ENCODE measurements at regions not wholly inside any gene's neighbourhood (a gene's known extent, or its start where the extent isn't known, plus 50 kb on each side); places are given as distances from the start of the nearest gene placed in this dataset.

DNA sequence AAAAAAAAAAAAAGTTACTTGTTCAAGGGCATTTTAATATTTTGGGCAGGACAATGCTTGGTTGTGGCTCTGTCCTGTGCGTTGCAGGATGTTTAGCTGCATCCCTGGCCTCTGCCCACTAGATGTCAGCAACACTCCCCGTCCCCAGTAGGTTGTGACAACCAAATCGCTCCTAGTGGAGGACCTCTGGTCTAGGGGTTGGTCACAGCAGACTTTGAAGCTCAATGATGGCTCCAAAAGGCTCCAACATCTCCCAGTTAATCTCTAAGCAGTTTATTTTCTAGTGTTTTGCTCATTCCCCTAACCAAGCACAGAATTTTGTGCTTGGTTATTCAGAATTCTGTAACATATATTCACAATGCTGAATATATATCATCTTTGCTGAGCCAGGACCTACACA, 67.0 kb downstream of the CHRNA1 start:
- ChIA-PET CTCF (interaction anchor here (0.5 to 1.3 kb wide), 7 partner anchors 16 to 1950 kb away, joined by 3 to 4 read pairs (median 3); no protein-coding TSS in a partner anchor), POLR2A (no interaction called here)

DNA sequence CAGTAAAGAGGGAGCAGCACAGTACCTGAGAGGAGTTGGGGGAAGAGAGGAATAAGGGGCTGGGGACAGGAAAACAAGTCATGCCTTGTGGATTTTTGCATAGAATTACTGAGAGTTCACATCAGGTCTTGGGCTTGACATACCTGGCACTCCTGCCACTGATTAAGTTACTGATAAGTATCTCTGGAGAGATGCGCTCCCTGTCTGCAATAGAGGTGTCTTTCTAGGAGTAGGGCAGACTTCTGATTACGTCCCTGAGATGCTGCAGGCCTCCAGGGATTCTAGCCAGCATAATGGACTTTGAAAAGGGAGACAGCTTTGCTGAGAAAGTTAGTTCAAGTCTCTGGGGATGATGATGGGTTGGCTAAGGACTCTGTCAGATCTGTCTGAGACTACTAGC, 69.4 kb downstream of the CHRNA1 start:
- no peak for ATAC-seq
- no peak for TF ChIP-seq TCF7L2 (IDR thresholded peaks at IDR 0.05; ENCODE audit: low read depth, low read length)
- TF ChIP-seq, protein P1, sequence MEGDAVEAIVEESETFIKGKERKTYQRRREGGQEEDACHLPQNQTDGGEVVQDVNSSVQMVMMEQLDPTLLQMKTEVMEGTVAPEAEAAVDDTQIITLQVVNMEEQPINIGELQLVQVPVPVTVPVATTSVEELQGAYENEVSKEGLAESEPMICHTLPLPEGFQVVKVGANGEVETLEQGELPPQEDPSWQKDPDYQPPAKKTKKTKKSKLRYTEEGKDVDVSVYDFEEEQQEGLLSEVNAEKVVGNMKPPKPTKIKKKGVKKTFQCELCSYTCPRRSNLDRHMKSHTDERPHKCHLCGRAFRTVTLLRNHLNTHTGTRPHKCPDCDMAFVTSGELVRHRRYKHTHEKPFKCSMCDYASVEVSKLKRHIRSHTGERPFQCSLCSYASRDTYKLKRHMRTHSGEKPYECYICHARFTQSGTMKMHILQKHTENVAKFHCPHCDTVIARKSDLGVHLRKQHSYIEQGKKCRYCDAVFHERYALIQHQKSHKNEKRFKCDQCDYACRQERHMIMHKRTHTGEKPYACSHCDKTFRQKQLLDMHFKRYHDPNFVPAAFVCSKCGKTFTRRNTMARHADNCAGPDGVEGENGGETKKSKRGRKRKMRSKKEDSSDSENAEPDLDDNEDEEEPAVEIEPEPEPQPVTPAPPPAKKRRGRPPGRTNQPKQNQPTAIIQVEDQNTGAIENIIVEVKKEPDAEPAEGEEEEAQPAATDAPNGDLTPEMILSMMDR (IDR thresholded peaks at IDR 0.05), result no peak
- TF ChIP-seq SIN3A (IDR thresholded peaks at IDR 0.05; ENCODE audit: borderline replicate concordance, insufficient read depth, low read depth, low read length), result no peak
- TF ChIP-seq POLR2AphosphoS5 (IDR thresholded peaks at IDR 0.05; ENCODE audit: low read depth, low read length), result no peak
- TF ChIP-seq REST (IDR thresholded peaks at IDR 0.05; ENCODE audit: insufficient read depth in 1 of 2, low read depth in 2 of 2, low read length in 1 of 2), result no peak
- POLR2A ChIA-PET, result no interaction called here
- in situ Hi-C loops (cut with HindIII; ENCODE audit: low pct_unique_long_range_greater_than_20kb, low sequenced_read_pairs) (no loop called here), intact Hi-C loops (cut with micrococcal nuclease; ENCODE audit: unreplicated experiment) (loop anchor here (5.0 kb wide), 1 partner anchor 1402 kb away; the partner anchor contains the start of gene HOXD12)
- no peaks in the 10 kb centered on the region for H3K36me3 ChIP-seq (ENCODE audit: control insufficient read depth, insufficient read depth, low read length)
- H3K4me3 ChIP-seq (ENCODE audit: low read depth in 2 of 2, low read length in 2 of 2), result no peak overlapping the region
- BruUV-seq (replicated peaks), result no TSS peak
- CTCF ChIA-PET, result interaction anchor here (0.7 to 1.6 kb wide), 2 partner anchors 76 to 1431 kb away, joined by 3 to 8 read pairs; no protein-coding TSS in a partner anchor
- no peaks in the 10 kb centered on the region for H3K9me3 ChIP-seq (ENCODE audit: control insufficient read depth, insufficient read depth, low read depth, low read length)
- DNase-seq (ENCODE audit: low read depth, low spot score), result no peak
- no peaks in the 10 kb centered on the region for H3K4me1 ChIP-seq (ENCODE audit: control insufficient read depth, insufficient read depth, low read length)
- H3K27ac ChIP-seq (ENCODE audit: low read length), result no peak overlapping the region
- H3K27me3 ChIP-seq (ENCODE audit: control insufficient read depth, insufficient read depth, low read length), result no peaks in the 10 kb centered on the region; the same call in 1 of the 2 replicates

More for the DNA sequence above, 67.0 kb downstream of the CHRNA1 start:
- no peak for TF ChIP-seq REST (IDR thresholded peaks at IDR 0.05; ENCODE audit: insufficient read depth in 1 of 2, low read depth in 2 of 2, low read length in 1 of 2)
- TF ChIP-seq, protein P1 (IDR thresholded peaks at IDR 0.05), result peak; percentile 94
- ATAC-seq (peak; percentile 97), DNase-seq (ENCODE audit: low read depth, low spot score) (peak; percentile 59)
- no TSS peak for BruUV-seq (replicated peaks)
- Histone ChIP-seq H3K27me3 (ENCODE audit: control insufficient read depth, insufficient read depth, low read length) (no peaks in the 10 kb centered on the region; the same call in 1 of the 2 replicates), H3K27ac (ENCODE audit: low read length) (no peak overlapping the region), H3K9me3 (ENCODE audit: control insufficient read depth, insufficient read depth, low read depth, low read length) (no peaks in the 10 kb centered on the region), H3K4me1 (ENCODE audit: control insufficient read depth, insufficient read depth, low read length) (no peaks in the 10 kb centered on the region), H3K36me3 (ENCODE audit: control insufficient read depth, insufficient read depth, low read length) (no peaks in the 10 kb centered on the region), H3K4me3 (ENCODE audit: low read depth in 2 of 2, low read length in 2 of 2) (no peak overlapping the region)
- intact Hi-C loops (cut with micrococcal nuclease; ENCODE audit: unreplicated experiment), result loop anchor here (5.0 kb wide), 1 partner anchor 1400 kb away; the partner anchor contains the start of gene HOXD12
- in situ Hi-C loops (cut with HindIII; ENCODE audit: low pct_unique_long_range_greater_than_20kb, low sequenced_read_pairs), result no loop called here
